ENCODE measurements at regions not wholly inside any gene's neighbourhood (a gene's known extent, or its start where the extent isn't known, plus 50 kb on each side); places are given as distances from the start of the nearest gene placed in this dataset.

- no peak for DNase-seq
- Mint-ChIP-seq H3K27me3 (ENCODE audit: unreplicated experiment) (no peaks in the 10 kb centered on the region), H3K4me3 (ENCODE audit: low read depth, unreplicated experiment) (no peak overlapping the region), H3K36me3 (ENCODE audit: insufficient read depth, unreplicated experiment) (no peaks in the 10 kb centered on the region), H3K27ac (ENCODE audit: unreplicated experiment) (no peak overlapping the region), H3K4me1 (ENCODE audit: low read depth, unreplicated experiment) (peaks cover 8% of the 10 kb centered on the region), H3K9me3 (ENCODE audit: low read depth, unreplicated experiment) (no peaks in the 10 kb centered on the region)
- no TSS peak for BruUV-seq (replicated peaks)
- intact Hi-C loops (cut with micrococcal nuclease; ENCODE audit: unreplicated experiment) = no loop called here
- CTCF ChIA-PET = no interaction called here
- TF ChIP-seq, protein P1, sequence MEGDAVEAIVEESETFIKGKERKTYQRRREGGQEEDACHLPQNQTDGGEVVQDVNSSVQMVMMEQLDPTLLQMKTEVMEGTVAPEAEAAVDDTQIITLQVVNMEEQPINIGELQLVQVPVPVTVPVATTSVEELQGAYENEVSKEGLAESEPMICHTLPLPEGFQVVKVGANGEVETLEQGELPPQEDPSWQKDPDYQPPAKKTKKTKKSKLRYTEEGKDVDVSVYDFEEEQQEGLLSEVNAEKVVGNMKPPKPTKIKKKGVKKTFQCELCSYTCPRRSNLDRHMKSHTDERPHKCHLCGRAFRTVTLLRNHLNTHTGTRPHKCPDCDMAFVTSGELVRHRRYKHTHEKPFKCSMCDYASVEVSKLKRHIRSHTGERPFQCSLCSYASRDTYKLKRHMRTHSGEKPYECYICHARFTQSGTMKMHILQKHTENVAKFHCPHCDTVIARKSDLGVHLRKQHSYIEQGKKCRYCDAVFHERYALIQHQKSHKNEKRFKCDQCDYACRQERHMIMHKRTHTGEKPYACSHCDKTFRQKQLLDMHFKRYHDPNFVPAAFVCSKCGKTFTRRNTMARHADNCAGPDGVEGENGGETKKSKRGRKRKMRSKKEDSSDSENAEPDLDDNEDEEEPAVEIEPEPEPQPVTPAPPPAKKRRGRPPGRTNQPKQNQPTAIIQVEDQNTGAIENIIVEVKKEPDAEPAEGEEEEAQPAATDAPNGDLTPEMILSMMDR (IDR thresholded peaks at IDR 0.05; ENCODE audit: unreplicated experiment) = no peak
Measured at GRCh38 chr3:117790235-117790987, 1080.8 kb downstream of the TUSC7 start.

- CTCF ChIA-PET = no interaction called here
- no peak for DNase-seq
- H3K27ac Mint-ChIP-seq (ENCODE audit: unreplicated experiment) = no peak overlapping the region
- peaks cover 8% of the 10 kb centered on the region for H3K4me1 Mint-ChIP-seq (ENCODE audit: low read depth, unreplicated experiment)
- intact Hi-C loops (cut with micrococcal nuclease; ENCODE audit: unreplicated experiment) = no loop called here
- BruUV-seq (replicated peaks) = no TSS peak
- H3K36me3 Mint-ChIP-seq (ENCODE audit: insufficient read depth, unreplicated experiment) = no peaks in the 10 kb centered on the region
- no peak overlapping the region for H3K4me3 Mint-ChIP-seq (ENCODE audit: low read depth, unreplicated experiment)
- H3K9me3 Mint-ChIP-seq (ENCODE audit: low read depth, unreplicated experiment) = no peaks in the 10 kb centered on the region
- no peaks in the 10 kb centered on the region for H3K27me3 Mint-ChIP-seq (ENCODE audit: unreplicated experiment)
- TF ChIP-seq, protein P1 (IDR thresholded peaks at IDR 0.05; ENCODE audit: unreplicated experiment) = no peak
Measured at GRCh38 chr3:117793622-117794265, 1084.2 kb downstream of the TUSC7 start.

DNA sequence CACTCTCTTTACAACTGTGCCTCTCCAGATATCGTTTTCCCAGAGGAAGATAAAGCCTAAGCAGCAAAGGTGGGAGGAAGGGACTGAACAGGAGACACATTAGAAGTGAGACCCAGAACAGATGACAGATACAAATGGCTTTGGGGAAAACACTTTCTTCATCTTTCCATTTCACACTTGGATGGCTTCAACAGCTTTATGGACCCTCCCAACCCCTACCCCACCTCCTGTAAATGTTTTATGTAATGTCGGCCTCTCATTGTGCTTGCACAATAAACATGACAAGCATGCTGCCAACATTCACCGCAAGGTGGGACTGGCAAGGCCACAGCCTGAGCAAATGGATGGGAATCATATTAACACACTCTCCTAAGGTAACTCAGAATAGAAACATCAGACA, 1088.6 kb downstream of the TUSC7 start:
- H3K9me3 Mint-ChIP-seq (ENCODE audit: low read depth, unreplicated experiment) = no peaks in the 10 kb centered on the region
- no peaks in the 10 kb centered on the region for H3K36me3 Mint-ChIP-seq (ENCODE audit: insufficient read depth, unreplicated experiment)
- TF ChIP-seq, protein P1 (IDR thresholded peaks at IDR 0.05; ENCODE audit: unreplicated experiment) = no peak
- H3K27ac Mint-ChIP-seq (ENCODE audit: unreplicated experiment) = no peak overlapping the region
- no TSS peak for BruUV-seq (replicated peaks)
- no peaks in the 10 kb centered on the region for H3K27me3 Mint-ChIP-seq (ENCODE audit: unreplicated experiment)
- intact Hi-C loops (cut with micrococcal nuclease; ENCODE audit: unreplicated experiment) = no loop called here
- H3K4me3 Mint-ChIP-seq (ENCODE audit: low read depth, unreplicated experiment) = no peak overlapping the region
- peaks cover 8% of the 10 kb centered on the region for H3K4me1 Mint-ChIP-seq (ENCODE audit: low read depth, unreplicated experiment)
- CTCF ChIA-PET = no interaction called here
- no peak for DNase-seq

GRCh38 chr3:117798687-117799386, 1089.3 kb downstream of the TUSC7 start:
- no peaks in the 10 kb centered on the region for H3K9me3 Mint-ChIP-seq (ENCODE audit: low read depth, unreplicated experiment)
- no peak overlapping the region for H3K4me3 Mint-ChIP-seq (ENCODE audit: low read depth, unreplicated experiment)
- no peak for DNase-seq
- H3K27ac Mint-ChIP-seq (ENCODE audit: unreplicated experiment) = no peak overlapping the region
- peaks cover 5% of the 10 kb centered on the region for H3K4me1 Mint-ChIP-seq (ENCODE audit: low read depth, unreplicated experiment)
- no peaks in the 10 kb centered on the region for H3K36me3 Mint-ChIP-seq (ENCODE audit: insufficient read depth, unreplicated experiment)
- intact Hi-C loops (cut with micrococcal nuclease; ENCODE audit: unreplicated experiment) = no loop called here
- CTCF ChIA-PET = no interaction called here
- no peaks in the 10 kb centered on the region for H3K27me3 Mint-ChIP-seq (ENCODE audit: unreplicated experiment)
- TF ChIP-seq, protein P1 (IDR thresholded peaks at IDR 0.05; ENCODE audit: unreplicated experiment) = no peak
- no TSS peak for BruUV-seq (replicated peaks)
